ENCODE measurements at regions not wholly inside any gene's neighbourhood (a gene's known extent, or its start where the extent isn't known, plus 50 kb on each side); places are given as distances from the start of the nearest gene placed in this dataset.

GRCh38 chr11:69979632-69980031, 98.5 kb upstream of the ANO1 start:
- no peak overlapping the region for H3K4me3 ChIP-seq
- peaks cover 0 to 14% (median 0%) of the 10 kb centered on the region in 6 donors for H3K4me1 ChIP-seq
- intact Hi-C loops (cut with DNase I; ENCODE audit: low total_unique reads): no loop called here
- WGBS, 5 donors: 61 to 71% (median 63%) methylated on average over 9 of the region's 9 CpGs
- no peaks in the 10 kb centered on the region for H3K9me3 ChIP-seq
- H3K36me3 ChIP-seq: no peaks in the 10 kb centered on the region
- H3K27ac ChIP-seq: no peak overlapping the region
- no peak for DNase-seq
- peaks cover 0 to 71% (median 13%) of the 10 kb centered on the region in 7 donors for H3K27me3 ChIP-seq (replicated peaks in 1 of 7)
- TF ChIP-seq POLR2A (IDR thresholded peaks at IDR 0.05) (no peak), CTCF (IDR thresholded peaks at IDR 0.05 in 8 of 11, conservative IDR thresholded peaks at IDR 0.05 in 3 of 11) (no peak), POLR2AphosphoS5 (IDR thresholded peaks at IDR 0.05) (no peak)

DNA sequence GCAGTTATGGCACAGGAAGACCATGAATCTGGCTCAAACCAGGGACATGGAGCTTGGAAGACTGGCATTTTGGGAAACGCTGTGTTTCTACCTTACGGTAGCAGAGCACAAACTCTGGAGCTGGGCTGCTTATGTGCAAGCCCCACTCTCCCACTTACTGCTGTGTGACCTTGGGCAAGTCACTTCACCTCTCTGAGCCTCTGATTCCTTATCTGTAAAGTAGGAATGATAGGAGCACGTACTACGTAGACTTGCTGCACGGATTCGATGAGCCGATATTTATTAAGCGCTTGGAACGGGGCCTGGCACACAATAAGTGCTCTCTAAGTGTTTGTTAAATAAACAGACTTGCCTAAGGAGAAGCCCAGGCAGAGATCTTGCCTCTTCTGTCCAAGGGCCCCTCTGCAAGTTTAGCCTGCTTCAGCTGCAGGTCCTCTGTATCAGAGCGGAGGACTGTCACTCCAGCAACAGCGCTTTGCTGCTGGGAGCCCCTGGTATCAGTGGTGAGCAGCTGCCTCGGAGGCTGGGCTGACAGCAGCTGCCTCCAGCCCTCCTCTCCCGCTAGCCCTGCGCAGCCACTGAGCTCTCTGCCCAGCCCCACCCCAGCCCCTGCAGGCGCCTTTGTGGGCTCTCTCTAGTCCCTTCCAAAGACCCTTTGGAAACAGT, 96.9 kb upstream of the ANO1 start:
- Histone ChIP-seq H3K27me3 (replicated peaks in 1 of 7) (peaks cover 0 to 79% (median 29%) of the 10 kb centered on the region in 7 donors), H3K4me3 (no peak overlapping the region), H3K36me3 (no peaks in the 10 kb centered on the region), H3K27ac (no peak overlapping the region), H3K4me1 (peaks cover 0 to 29% (median 8%) of the 10 kb centered on the region in 6 donors), H3K9me3 (no peaks in the 10 kb centered on the region)
- WGBS, 5 donors: 80 to 90% (median 82%) methylated on average over 15 of the region's 15 CpGs
- intact Hi-C loops (cut with DNase I; ENCODE audit: low total_unique reads): no loop called here
- DNase-seq: peak; percentile 20
- TF ChIP-seq POLR2A (IDR thresholded peaks at IDR 0.05) (no peak), CTCF (IDR thresholded peaks at IDR 0.05 in 8 of 11, conservative IDR thresholded peaks at IDR 0.05 in 3 of 11) (no peak), POLR2AphosphoS5 (IDR thresholded peaks at IDR 0.05) (no peak)

DNA sequence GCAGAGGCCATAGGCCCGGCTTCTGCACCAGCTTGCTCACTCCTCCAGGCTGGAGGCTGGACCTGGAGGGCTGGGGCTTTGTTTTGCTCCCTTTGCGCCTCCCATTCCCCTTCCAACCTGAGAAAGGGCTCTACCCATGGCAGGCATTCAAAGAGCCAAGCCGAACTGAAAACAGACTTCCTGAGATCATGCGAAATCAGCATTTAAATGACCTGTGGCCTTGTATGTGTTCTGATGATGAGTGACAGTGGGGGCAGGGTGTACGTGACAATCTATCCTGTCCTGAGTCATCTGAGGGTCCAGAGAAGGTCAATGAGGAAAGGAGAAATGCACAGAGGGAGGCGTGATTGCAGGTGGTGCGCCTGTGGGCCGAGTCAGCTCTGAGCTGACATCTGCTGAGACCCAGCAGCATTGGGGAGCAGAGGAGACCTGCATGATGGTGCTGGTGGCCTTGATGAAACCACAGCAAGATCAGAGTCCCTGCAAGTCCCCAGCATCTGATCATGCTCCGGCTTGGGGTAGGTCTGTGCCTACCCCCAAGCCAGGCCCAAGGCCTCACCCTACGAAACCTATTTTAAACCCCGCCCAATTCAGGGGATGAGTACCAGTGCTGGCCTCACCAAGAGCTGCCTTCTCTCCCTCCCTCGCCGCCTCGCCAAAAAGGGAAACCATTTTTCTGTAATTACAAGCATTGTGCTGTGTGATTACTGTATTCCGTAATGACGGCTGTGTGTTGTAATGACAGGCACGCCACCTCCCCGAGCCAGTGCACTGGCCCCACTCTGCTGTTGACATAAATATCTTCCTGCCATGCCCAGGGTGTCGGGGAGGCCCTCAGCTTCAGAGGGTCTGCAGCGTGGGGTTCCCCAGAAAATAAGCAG, 95.2 kb upstream of the ANO1 start:
- WGBS, 5 donors: 71 to 81% (median 77%) methylated on average over 16 to 20 of the region's 20 CpGs
- no peak overlapping the region for H3K4me3 ChIP-seq
- no peaks in the 10 kb centered on the region for H3K9me3 ChIP-seq
- no peaks in the 10 kb centered on the region for H3K36me3 ChIP-seq
- no peak overlapping the region for H3K27ac ChIP-seq
- DNase-seq: peak; percentile 51
- H3K4me1 ChIP-seq: peaks cover 0 to 30% (median 9%) of the 10 kb centered on the region in 6 donors
- TF ChIP-seq POLR2A (IDR thresholded peaks at IDR 0.05) (no peak), CTCF (IDR thresholded peaks at IDR 0.05 in 8 of 11, conservative IDR thresholded peaks at IDR 0.05 in 3 of 11) (no peak), POLR2AphosphoS5 (IDR thresholded peaks at IDR 0.05) (no peak)
- peaks cover 0 to 87% (median 36%) of the 10 kb centered on the region in 7 donors for H3K27me3 ChIP-seq (replicated peaks in 1 of 7)
- intact Hi-C loops (cut with DNase I; ENCODE audit: low total_unique reads): no loop called here

GRCh38 chr11:69983571-69983877, 94.6 kb upstream of the ANO1 start:
- Histone ChIP-seq H3K4me1 (peaks cover 0 to 30% (median 9%) of the 10 kb centered on the region in 6 donors), H3K36me3 (no peaks in the 10 kb centered on the region), H3K9me3 (no peaks in the 10 kb centered on the region), H3K4me3 (no peak overlapping the region), H3K27ac (no peak overlapping the region), H3K27me3 (replicated peaks in 1 of 7) (peaks cover 0 to 92% (median 36%) of the 10 kb centered on the region in 7 donors)
- intact Hi-C loops (cut with DNase I; ENCODE audit: low total_unique reads): no loop called here
- TF ChIP-seq POLR2A (IDR thresholded peaks at IDR 0.05) (no peak), POLR2AphosphoS5 (IDR thresholded peaks at IDR 0.05) (no peak), CTCF (IDR thresholded peaks at IDR 0.05 in 8 of 11, conservative IDR thresholded peaks at IDR 0.05 in 3 of 11) (no peak)
- WGBS, 5 donors: 75 to 85% (median 82%) methylated on average over 10 of the region's 10 CpGs
- DNase-seq: peak; percentile 54

Data from spleen (tissue), 11 donors.